ENCODE measurements at regions not wholly inside any gene's neighbourhood (a gene's known extent, or its start where the extent isn't known, plus 50 kb on each side); places are given as distances from the start of the nearest gene placed in this dataset.

DNA sequence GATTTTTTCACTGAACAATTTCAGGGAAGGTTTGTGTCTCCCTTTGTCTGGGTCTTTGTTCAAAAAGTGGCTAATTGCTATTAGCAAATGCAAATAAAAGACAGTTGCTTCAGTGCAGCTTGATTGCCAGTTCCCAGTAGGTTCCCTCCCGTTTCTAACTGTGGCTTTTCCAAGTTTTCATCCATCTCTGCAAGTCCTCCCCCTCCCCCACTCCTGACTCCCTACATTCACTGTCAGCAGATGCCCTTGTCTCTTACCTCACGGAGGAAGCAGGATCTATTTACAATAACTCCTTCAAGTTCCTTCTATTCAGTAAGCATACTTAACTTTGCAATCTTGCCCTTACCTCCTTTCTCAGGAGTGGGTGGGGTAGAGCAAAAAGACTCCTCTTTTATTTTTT, 55.4 kb upstream of the SCEL start:
- no peak for FAIRE-seq

DNA sequence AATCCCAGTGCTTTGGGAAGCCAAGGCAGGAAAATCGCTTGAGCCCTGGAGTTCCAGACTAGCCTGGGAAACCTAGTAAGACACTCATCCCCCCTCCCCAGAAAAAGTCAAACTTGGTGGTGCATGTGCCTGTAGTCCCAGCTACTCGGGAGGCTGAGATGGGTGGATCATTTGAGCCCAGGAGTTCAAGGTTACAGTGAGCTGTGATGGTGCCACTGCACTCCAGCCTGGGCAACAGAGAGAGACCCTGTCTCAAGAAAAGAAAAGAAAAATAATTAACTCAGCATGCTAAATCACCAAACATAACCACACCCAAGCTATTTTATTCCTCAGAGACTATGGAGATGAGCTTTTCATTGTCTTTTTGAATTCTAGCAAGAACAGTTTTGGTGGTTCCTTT, 56.2 kb upstream of the SCEL start:
- FAIRE-seq: no peak
- no peak for DNase-seq (ENCODE audit: extremely low spot score, insufficient read length, low read depth)

More for the DNA sequence above, 55.4 kb upstream of the SCEL start:
- DNase-seq (ENCODE audit: extremely low spot score, insufficient read length, low read depth): no peak

DNA sequence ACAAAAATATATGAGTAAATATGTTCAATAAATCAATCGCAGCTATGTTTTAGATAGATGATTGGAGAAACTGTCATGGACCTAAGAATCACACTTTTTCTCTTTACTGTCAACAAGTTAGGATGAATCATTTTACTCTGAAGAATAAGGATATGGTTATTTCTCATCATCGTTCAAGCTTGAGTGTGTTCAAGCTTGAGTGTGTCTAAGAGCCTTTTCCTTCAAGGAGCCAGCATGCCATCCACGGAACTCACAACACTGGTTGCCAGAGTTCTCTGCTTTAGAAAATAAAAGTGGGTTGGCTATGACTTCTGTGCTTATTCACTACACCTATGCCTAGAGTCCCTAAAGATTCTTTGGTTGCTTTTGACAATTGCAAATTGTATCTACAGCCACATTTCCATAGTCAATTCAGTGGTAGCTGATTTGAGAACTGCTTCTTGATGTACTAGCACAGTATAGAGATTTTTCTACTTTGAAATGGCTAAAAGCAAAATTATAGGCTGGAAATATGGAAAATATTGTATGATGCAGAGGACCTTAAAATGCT, 58.1 kb upstream of the SCEL start:
- FAIRE-seq (peak; percentile 26), DNase-seq (ENCODE audit: extremely low spot score, insufficient read length, low read depth) (no peak)

DNA sequence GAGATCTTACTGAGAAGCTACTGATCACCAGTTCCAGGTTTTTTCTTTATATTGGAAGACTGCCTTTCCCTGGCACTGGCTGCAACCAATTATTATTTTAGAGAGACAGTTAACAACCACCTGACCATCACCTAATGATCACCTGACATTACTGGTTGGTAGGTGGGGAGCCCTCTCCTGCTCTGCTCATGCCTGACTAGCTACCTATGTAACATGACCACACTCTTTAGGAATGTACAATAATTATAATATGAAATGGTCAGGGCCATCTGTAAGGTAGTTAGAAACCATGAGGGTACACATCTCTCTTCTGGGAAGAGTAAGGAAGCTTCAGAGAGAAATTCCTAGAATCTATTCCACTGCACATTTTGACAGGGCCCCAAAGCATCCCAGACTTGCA, 59.0 kb upstream of the SCEL start:
- no peak for FAIRE-seq
- no peak for DNase-seq (ENCODE audit: extremely low spot score, insufficient read length, low read depth)

DNA sequence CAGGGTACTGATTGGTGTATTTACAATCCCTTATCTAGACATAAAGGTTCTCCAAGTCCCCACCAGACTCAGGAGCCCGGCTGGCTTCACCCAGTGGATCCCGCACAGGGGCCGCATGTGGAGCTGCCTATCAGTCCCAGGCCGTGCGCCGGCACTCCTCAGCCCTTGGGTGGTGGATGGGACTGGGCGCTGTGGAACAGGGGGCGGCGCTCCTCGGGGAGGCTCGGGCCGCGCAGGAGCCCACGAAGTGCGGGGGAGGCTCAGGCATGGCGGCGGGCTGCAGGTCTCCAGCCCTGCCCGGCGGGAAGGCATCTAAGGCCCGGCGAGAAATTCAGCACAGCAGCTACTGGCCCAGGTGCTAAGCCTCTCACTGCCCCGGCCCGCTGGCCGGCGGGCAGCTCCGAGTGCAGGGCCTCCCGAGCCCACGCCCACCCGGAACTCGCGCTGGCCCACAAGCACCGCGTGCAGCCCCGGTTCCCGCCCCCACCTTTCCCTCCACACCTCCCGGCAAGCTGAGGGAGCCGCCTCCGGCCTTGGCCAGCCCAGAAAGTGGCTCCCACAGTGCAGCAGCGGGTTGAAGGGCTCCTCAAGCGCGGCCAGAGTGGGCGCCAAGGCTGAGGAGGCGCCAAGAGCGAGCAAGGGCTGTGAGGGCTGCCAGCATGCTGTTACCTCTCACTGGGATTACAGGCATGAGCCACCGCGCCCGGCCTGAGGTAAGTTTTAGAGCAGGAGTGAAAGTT, 60.0 kb upstream of the SCEL start:
- DNase-seq (ENCODE audit: extremely low spot score, insufficient read length, low read depth): no peak
- no peak for FAIRE-seq

DNA sequence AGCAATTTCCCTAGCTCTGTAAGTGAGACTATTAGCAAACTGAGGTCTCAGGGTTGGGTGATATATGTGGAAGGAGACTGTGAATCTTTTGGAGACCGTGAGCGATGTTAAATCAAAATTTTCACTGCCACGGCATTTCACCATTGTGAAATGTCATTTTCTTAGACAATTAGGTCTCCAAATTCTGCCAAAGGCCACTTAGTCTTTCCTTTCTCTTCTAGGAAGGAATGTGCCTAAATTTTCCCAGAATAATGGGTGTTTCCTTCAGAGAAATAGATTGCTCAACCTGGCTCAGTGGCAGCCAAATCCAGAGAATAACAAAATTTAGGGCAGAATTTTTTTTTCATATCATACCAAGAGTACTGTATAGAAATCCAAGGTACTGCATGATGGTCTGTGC, 64.5 kb upstream of the SCEL start:
- FAIRE-seq (no peak), DNase-seq (ENCODE audit: extremely low spot score, insufficient read length, low read depth) (no peak)

DNA sequence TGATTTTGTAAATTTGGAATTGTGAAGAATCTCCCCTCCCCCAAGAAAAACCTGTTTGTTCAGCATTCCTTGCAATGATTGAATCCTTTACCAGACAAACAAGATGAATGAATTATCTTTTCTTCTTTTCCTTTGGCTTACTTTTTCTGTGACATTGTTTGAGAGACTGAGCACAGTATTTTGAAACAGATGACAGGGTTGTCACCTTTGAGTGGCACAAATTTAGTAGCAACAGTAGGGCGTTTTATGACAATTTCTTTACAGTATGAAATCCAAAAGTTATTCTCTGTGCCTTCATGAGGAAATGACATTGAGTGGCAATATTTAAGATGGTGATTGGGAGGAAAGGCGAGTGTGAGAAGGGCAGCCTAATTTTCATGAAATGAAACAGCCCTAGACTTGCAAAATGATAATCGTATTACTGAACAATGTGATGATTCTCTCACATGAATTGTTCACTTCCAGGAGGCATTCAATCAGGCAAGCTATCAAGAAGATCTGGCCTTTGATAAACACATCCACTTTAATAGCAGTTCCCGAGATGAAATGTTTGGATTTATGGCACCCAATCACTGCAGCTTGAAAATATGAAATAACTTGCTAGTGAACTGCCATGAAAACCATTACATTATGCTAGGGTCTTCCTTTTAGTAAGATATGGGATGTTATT, 68.6 kb upstream of the SCEL start:
- no peak for DNase-seq (ENCODE audit: extremely low spot score, insufficient read length, low read depth)
- no peak for FAIRE-seq

DNA sequence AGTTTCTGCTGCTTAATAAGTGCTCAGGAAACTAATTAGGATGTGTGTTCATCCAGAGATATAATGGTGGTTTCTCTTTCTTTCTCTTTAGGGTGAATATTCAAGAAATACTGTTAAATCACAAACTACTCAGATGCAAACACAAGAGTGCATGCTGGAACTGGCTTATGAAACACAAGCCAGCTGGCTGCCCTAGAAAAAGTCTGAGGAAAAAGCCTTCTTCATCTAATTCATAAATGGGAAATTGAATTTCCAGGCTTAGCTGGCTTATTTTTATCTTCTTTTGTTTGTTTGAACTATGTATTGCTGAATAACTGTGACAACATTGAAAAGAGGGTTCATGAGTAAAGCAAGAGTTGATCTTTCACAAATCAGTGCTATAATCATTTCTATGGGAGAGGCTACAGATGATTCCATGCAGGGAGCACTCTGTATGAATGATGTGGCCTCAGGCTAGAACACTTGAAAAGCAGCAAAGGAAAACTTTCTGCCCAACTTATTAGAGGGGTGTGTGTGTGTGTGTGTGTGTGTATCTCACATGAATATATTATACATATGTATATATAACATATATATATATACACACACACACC, 69.8 kb upstream of the SCEL start:
- no peak for FAIRE-seq

DNA sequence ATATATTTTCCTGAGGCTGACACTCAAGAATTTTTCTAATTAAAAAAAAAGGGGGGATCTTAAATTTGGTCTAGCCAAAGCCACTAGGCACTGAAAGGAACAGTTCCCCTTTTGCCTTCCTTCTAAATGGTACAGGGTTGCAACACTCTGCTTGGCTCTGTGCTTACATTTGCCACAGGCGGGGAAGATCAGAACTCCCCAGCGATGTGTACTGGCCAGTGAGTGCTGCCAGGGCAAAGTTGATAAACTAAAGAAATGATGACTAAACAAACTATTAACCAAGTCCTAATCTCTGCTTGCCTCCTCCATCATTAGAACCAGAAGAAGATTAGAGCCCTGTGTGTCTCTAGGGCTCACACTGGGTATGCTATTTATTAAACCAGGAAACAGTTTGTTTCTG, 75.3 kb upstream of the SCEL start:
- DNase-seq (ENCODE audit: extremely low spot score, insufficient read length, low read depth) (no peak), FAIRE-seq (peak; percentile 64)

More for the DNA sequence above, 69.8 kb upstream of the SCEL start:
- DNase-seq (ENCODE audit: extremely low spot score, insufficient read length, low read depth): no peak

DNA sequence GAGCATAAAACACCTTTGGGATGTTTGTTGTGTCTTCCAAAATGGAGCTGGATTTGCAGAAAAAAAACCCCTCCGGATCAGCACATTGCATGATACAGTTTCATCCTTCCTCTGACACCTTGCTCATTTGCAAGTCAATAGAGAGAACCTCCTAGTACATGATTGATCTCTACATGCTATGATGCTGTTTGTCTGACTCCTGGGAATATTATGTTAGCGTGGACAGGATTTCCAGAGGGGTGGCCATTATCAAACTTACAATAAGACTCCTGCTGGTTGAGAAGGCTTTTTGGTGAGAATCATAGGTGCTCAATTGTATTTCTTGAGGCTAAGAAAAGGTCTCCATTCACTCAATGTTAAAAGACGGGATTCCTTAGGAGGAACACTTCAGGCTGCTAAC, 75.9 kb upstream of the SCEL start:
- no peak for DNase-seq (ENCODE audit: extremely low spot score, insufficient read length, low read depth)
- FAIRE-seq: no peak

DNA sequence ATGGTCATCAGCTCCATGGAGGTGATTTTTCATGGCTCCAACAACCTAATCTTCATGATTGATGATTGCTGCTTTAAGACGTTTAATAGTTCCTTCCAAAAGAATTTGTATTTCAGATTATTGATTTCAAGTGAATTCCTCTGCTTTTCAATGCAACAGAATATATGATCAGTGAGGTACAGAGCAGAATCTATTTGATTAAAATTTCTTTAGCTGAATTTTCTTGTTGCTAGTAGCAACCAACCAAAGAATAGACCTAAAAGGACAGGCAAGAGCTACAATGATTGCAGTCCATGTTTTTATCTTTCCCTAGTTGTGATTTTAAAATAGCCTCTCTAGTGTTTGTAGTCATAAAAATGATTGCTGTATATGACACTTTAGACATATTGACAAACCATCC, 76.8 kb upstream of the SCEL start:
- FAIRE-seq: no peak
- no peak for DNase-seq (ENCODE audit: extremely low spot score, insufficient read length, low read depth)

DNA sequence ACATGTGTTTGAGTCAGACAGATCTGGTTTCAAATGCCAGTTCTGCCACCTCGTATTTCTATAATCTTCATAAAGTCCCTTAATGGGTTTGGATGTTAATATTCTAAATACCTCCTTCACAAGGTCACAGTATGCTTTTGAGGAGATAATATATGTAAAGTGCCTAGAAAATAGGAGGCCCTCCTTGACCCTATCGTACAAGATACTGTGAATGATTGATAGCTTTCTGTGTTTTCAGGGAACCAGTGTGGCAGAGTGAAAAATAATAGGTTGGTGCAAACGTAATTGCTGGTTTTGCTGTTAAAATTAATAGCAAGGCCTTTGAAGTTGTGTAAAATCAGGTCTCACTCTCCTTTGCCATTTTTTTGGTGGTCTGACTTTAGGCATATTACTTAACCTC, 77.5 kb upstream of the SCEL start:
- no peak for FAIRE-seq
- no peak for DNase-seq (ENCODE audit: extremely low spot score, insufficient read length, low read depth)

DNA sequence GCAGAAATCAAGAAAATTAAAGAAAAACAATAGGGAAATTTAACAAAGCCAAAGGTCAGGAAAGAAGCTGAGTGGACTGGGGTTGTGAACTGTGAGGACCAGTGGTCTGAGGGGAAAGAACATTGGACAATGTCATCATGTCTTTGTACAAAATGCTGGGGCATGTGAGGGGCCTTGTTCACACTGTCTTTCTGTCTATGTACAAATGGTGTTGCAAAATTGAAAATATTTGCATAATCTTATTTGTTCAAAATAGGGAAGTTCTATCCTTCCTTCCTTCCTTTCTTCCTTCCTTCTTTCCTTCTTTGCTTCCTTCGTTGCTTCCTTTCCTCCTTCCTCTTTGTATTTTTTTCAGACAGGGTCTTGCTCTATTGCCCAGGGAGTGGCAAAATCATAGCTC, 79.2 kb upstream of the SCEL start:
- FAIRE-seq (no peak), DNase-seq (ENCODE audit: extremely low spot score, insufficient read length, low read depth) (no peak)

DNA sequence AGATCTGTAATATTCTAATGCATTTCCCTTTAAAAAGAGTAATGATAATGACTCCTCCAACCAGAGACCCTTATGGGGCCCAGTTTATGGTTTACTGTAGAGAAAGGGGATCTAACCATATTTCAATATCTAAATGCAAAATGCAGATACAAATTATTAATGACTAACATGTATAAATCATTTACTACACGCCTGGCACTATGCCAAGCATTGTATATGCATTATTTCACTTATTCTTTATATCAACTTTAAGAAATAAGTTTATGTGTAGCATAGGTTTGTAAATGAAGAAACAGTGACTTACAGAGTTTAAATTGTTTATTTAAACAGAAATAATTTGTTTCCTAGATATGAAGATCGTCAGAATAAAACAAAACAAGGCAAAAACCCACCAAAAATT, 86.2 kb upstream of the SCEL start:
- FAIRE-seq (no peak), DNase-seq (ENCODE audit: extremely low spot score, insufficient read length, low read depth) (no peak)

DNA sequence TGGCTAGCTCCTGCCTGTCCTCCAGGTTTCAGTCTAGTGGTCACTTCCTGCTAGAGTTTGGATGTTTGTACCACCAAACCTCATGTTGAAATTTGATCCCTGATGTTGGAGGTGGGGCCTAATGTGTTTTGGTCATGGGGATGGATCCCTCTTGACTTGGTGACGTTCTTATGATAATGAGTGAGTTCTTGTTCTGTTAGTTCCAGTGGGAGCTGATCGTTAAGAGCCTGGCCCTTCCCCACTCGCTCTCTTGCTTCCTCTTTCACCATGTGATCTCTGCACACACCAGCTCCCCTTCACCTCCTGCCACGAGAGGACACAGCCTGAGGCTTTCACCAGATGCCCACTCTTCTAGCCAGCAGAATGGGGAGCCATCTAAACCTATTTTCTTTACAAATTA, 86.8 kb upstream of the SCEL start:
- FAIRE-seq: peak; percentile 53

DNA sequence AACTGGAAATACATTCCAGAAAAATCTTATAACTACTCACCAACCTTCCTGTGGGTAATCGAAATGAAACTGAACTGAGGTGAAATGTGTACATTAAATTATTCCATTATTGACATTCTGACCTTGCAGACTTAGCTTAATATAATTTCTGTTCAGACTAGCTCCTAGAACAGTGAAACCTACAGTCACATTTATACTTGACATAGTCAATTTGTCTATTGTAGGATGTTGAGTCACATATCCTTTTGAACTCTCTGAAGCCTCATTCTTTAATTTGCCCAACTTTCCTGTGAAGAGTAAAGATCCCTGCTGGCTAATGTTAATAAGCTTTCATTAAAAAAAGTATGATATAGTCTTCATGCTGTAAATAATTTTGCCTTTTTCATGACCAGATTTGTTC, 92.0 kb upstream of the SCEL start:
- FAIRE-seq (no peak), DNase-seq (ENCODE audit: extremely low spot score, insufficient read length, low read depth) (no peak)

More for the DNA sequence above, 86.8 kb upstream of the SCEL start:
- no peak for DNase-seq (ENCODE audit: extremely low spot score, insufficient read length, low read depth)

DNA sequence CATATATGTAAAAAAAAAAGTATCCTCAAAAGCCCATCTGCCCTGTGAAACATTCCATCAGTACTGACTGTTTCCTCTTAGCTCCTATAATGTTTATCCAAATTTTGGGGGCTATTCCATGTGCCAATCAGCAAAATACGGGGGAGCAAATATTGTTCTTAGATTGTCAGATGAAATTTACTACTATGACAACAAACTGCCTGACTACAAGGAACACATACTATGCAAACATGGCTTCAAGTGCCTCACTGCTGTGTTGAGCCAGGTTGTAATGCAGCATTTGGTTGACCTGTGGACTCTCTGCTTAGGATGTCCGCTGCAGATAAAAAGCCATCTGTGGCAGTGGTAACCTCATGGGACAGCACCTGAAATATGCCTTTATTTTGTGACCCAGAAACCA, 98.2 kb upstream of the SCEL start:
- no peak for DNase-seq (ENCODE audit: extremely low spot score, insufficient read length, low read depth)
- FAIRE-seq: no peak

DNA sequence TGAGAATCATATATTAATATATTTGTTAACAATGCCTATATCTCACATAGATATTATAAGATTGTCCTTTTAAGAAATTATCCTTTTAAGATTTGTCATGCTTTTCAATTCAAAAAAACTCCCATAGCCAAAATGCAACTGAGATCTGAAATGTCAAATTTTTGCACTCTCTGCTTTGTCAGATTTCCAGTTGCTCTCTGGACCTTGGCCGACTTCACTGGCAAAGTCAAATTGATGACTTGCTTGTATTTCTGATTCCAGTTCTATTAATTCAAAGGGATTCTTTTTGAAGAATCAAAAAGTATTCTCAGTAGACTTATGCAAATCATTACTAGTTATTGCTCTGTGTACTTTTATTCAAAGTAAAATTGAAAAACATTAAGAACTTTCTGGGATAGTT, 101.2 kb upstream of the SCEL start:
- DNase-seq (ENCODE audit: extremely low spot score, insufficient read length, low read depth) (no peak), FAIRE-seq (no peak)

DNA sequence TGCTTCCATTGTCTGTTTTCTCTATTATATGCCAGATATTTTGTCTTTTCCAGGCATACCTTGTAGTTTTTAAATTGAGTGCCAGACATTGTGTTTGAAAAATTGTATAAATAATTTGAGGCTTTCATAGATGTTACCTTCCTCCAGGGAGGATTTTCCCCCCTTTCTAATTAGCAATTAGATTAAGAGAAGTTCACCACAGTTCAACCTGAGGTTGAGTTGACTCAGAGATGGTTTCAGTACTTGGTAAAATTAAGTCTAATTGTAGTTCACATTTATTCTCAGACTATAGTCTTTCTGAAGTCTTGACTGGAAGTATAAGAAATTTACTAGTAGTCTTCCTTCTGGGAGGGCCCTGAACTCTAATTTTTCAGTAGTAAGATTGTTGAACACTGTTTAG, 104.1 kb upstream of the SCEL start:
- DNase-seq (ENCODE audit: extremely low spot score, insufficient read length, low read depth): no peak
- peak; percentile 84 for FAIRE-seq

DNA sequence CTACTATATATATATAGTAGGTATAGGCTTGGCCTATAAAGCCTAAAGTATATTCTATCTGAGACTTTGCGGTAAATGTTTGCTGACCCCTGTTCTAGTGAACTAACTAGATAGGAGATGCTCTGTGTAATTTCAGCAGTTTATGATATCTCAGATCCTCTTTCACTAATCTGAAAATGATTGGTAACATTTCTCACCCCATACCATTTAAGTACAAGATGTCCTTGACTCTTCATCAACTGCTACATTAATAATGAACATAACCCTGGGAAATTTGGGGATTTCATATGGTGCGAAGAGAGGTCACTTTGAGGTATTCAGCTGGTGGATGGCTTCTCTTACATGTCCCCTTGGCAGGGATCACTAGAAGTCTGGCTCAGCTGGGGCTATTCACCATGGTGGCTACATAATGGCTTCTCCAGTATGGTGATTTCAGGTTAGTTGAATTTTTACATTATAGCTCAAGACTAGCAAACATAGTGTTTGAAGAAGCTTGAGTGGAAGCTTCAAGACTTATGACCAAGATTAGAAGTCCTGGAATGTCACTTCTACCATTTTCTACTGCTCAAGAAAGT, 103.6 kb upstream of the MYCBP2 start:
- peak; percentile 84 for FAIRE-seq
- DNase-seq (ENCODE audit: extremely low spot score, insufficient read length, low read depth): no peak
